Endothelial cell (in vitro differentiated cells): ENCODE measurements at regions not wholly inside any gene's neighbourhood (a gene's known extent, or its start where the extent isn't known, plus 50 kb on each side); places are given as distances from the start of the nearest gene placed in this dataset.

Experiments
- DNase-seq: peaks from one replicate; pipeline ENCODE4 v3.0.0; 2021; ENCODE audit warnings: low spot score
- H3K27ac Mint-ChIP-seq: one replicate; pipeline ENCODE4 v1.8.0; 2021; ENCODE audit warnings: mixed read lengths, inconsistent platforms; ENCODE audit not compliant: unreplicated experiment
- H3K27me3 Mint-ChIP-seq: one replicate; pipeline ENCODE4 v1.8.0; 2021; ENCODE audit warnings: mild to moderate bottlenecking, moderate library complexity, mixed read lengths, inconsistent platforms; ENCODE audit not compliant: unreplicated experiment
- H3K36me3 Mint-ChIP-seq: one replicate; pipeline ENCODE4 v1.8.0; 2021; ENCODE audit warnings: mild to moderate bottlenecking, low read depth, mixed read lengths, inconsistent platforms; ENCODE audit not compliant: unreplicated experiment
- H3K4me1 Mint-ChIP-seq: one replicate; pipeline ENCODE4 v1.8.0; 2021; ENCODE audit warnings: mild to moderate bottlenecking, mixed read lengths, inconsistent platforms; ENCODE audit not compliant: unreplicated experiment
- H3K4me3 Mint-ChIP-seq: one replicate; pipeline ENCODE4 v1.8.0; 2021; ENCODE audit warnings: mild to moderate bottlenecking, mixed read lengths, inconsistent platforms; ENCODE audit not compliant: unreplicated experiment
- H3K9me3 Mint-ChIP-seq: one replicate; pipeline ENCODE4 v1.8.0; 2021; ENCODE audit warnings: mixed read lengths, inconsistent platforms; ENCODE audit not compliant: unreplicated experiment
- TF ChIP-seq, protein P1 (sequence below): fragments of 200-600 bp; sonication (generic); IDR thresholded peaks from one replicate; pipeline ENCODE4 v1.5.0; 2021; ENCODE audit warnings: antibody characterized with exemption; ENCODE audit not compliant: unreplicated experiment

DNA sequence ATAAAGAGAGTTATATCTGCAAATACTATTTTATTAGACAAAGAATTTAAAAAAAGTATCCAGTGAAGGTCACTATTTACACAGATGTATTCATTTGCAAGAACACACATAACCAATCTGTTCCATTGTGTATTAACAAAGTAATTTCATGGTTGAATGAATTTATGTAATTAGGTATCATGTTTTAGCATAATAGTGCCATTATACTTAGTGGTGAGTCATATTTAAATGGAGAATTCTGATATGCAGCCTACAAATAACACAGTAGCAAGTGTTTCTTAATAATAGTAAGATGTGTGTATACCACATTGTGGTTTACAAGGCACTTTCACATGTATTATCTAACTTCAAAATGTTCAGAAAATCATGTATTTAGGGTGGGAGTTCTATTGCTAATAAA is 1028.5 kb upstream of the ACO1 start:
- peaks cover 14% of the 10 kb centered on the region for H3K4me1 Mint-ChIP-seq
- TF ChIP-seq, protein P1, sequence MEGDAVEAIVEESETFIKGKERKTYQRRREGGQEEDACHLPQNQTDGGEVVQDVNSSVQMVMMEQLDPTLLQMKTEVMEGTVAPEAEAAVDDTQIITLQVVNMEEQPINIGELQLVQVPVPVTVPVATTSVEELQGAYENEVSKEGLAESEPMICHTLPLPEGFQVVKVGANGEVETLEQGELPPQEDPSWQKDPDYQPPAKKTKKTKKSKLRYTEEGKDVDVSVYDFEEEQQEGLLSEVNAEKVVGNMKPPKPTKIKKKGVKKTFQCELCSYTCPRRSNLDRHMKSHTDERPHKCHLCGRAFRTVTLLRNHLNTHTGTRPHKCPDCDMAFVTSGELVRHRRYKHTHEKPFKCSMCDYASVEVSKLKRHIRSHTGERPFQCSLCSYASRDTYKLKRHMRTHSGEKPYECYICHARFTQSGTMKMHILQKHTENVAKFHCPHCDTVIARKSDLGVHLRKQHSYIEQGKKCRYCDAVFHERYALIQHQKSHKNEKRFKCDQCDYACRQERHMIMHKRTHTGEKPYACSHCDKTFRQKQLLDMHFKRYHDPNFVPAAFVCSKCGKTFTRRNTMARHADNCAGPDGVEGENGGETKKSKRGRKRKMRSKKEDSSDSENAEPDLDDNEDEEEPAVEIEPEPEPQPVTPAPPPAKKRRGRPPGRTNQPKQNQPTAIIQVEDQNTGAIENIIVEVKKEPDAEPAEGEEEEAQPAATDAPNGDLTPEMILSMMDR: no peak

DNA sequence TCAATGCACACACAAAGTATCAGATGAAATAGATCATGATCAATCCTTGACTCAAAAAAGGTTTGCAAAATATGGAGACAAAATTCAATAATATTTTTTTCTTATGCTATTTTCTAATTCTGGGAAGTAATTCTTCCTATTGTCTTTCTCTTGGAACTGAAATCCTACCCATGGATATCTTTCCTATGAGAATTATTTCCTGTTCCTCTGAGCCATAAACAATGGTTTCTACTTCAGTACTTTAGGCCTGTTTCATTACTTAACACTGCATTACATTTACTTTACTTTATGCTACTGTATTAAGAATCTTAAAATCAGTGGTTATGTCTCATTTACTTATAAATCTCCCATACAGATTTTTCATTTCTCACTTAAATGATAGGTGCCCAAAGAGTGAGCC is 1025.4 kb upstream of the ACO1 start:
- peaks cover 4% of the 10 kb centered on the region for H3K27me3 Mint-ChIP-seq
- TF ChIP-seq, protein P1: no peak

More for the DNA sequence above, 1028.5 kb upstream of the ACO1 start:
- Mint-ChIP-seq H3K27me3 (peaks cover 4% of the 10 kb centered on the region), H3K27ac (no peak overlapping the region), H3K9me3 (no peaks in the 10 kb centered on the region), H3K36me3 (no peaks in the 10 kb centered on the region), H3K4me3 (no peak overlapping the region)
- DNase-seq: no peak

DNA sequence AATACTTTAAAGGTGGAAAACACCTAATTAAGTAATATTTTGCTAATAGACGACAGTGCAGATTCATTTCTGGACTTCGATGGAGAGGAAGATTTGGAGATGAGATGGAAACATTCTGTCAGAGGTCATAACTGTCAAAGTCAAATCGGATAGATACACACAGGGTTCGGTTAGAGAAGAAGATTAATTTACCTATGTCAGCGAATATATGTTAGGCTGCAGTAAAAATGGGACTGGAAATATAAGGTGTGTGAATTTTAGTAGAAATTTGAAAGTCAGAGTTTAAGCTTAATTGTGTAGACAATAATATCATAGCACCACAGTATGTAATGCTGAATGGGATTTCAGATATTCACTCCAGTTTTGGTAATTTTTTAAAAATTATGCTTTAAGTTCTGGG is 1020.3 kb upstream of the ACO1 start:
- Mint-ChIP-seq H3K4me1 (peaks cover 7% of the 10 kb centered on the region), H3K9me3 (no peaks in the 10 kb centered on the region), H3K27ac (no peak overlapping the region), H3K36me3 (no peaks in the 10 kb centered on the region), H3K4me3 (no peak overlapping the region), H3K27me3 (no peaks in the 10 kb centered on the region)
- DNase-seq: no peak
- TF ChIP-seq, protein P1: no peak

More for the DNA sequence above, 1025.4 kb upstream of the ACO1 start:
- H3K4me1 Mint-ChIP-seq: peaks cover 12% of the 10 kb centered on the region
- H3K36me3 Mint-ChIP-seq: no peaks in the 10 kb centered on the region
- no peaks in the 10 kb centered on the region for H3K9me3 Mint-ChIP-seq
- H3K27ac Mint-ChIP-seq: peak overlapping the region; percentile 81
- no peak for DNase-seq
- H3K4me3 Mint-ChIP-seq: no peak overlapping the region

DNA sequence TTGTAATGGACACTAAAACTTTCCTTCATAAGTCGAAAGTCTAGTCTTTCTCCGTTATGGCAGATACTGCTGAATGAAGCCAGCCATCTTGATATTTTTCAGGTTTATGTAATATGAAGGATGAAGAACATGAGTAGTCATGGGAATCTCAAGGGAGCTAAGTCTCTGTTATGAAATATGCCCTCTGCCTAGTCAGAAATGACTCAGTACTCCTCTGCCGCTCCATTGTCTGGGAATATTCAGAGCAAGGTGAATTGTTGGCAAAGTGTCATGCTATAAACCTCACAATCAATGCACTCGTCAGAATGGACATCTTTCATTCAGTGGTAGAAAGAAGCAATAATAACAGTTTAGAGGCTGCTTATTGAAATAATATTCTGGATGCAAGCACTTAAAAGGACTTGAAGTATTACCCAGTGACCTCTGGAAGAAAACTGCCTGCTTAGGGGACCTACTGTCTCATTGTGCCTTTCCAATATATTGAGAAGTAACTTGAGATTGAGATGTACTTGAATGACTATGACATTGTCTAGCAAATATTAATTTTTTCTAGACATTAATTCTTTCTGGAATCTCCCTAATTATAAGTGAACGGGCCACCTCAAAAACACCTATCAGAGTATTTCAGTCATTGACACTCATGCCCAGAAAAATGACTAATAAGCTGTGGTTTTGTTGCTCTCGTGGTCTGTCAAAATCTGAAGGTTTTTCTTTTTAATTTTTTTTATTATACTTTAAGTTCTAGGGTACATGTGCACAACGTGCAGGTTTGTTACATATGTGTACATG is 1011.5 kb upstream of the ACO1 start:
- Mint-ChIP-seq H3K4me3 (no peak overlapping the region), H3K27ac (no peak overlapping the region)

DNA sequence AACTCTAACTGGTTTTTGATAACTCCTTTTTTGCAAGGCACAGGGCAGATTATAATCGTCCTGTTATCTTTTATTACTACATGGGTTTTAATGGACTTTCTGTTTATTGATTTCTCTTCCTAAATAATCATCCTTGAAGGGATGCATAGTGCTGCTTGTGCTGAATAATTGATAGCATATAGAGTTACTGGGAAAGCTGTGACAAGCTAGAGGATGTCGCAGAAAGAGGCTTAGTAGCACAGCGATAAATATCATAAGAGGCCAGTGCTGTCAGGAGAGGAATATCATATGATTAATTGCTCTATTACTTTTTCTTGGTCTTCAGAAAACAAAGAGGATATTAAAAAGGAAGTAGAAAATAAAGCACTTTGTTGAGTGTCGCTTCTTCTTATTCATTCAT is 1007.1 kb upstream of the ACO1 start:
- Mint-ChIP-seq H3K27me3 (peaks cover 2% of the 10 kb centered on the region), H3K9me3 (no peaks in the 10 kb centered on the region), H3K4me3 (no peak overlapping the region), H3K36me3 (no peaks in the 10 kb centered on the region), H3K4me1 (no peaks in the 10 kb centered on the region), H3K27ac (no peak overlapping the region)
- TF ChIP-seq, protein P1: no peak
- DNase-seq: no peak

More for the DNA sequence above, 1011.5 kb upstream of the ACO1 start:
- no peaks in the 10 kb centered on the region for H3K9me3 Mint-ChIP-seq
- no peaks in the 10 kb centered on the region for H3K36me3 Mint-ChIP-seq
- TF ChIP-seq, protein P1: no peak
- DNase-seq: no peak
- H3K4me1 Mint-ChIP-seq: no peaks in the 10 kb centered on the region
- peaks cover 2% of the 10 kb centered on the region for H3K27me3 Mint-ChIP-seq
